Kidney epithelial cell (primary cell): ENCODE measurements at regions not wholly inside any gene's neighbourhood (a gene's known extent, or its start where the extent isn't known, plus 50 kb on each side); places are given as distances from the start of the nearest gene placed in this dataset.

Experiments used
- DNase-seq: peaks from one replicate; pipeline ENCODE4 v3.0.0-alpha.2; 2010; ENCODE audit warnings: low read depth
- H3K27me3 ChIP-seq: 2 replicates; pipeline ENCODE4 v1.6.0; 2011; ENCODE audit warnings: low read length; ENCODE audit not compliant: control insufficient read depth, insufficient read depth
- H3K36me3 ChIP-seq: 2 replicates; pipeline ENCODE4 v1.5.1; 2011; ENCODE audit warnings: low read length; ENCODE audit not compliant: control insufficient read depth, insufficient read depth
- H3K4me3 ChIP-seq: 2 replicates; pipeline ENCODE4 v1.5.1; 2011; ENCODE audit warnings: low read depth, mild to moderate bottlenecking, control low read depth, low read length
- TF ChIP-seq, protein P1 (sequence below): IDR thresholded peaks from 2 replicates; pipeline ENCODE4 v1.5.1; 2011; ENCODE audit warnings: mild to moderate bottlenecking, moderate library complexity, low read length, control low read depth, inconsistent platforms; ENCODE audit not compliant: insufficient read depth, poor library complexity, severe bottlenecking

DNA sequence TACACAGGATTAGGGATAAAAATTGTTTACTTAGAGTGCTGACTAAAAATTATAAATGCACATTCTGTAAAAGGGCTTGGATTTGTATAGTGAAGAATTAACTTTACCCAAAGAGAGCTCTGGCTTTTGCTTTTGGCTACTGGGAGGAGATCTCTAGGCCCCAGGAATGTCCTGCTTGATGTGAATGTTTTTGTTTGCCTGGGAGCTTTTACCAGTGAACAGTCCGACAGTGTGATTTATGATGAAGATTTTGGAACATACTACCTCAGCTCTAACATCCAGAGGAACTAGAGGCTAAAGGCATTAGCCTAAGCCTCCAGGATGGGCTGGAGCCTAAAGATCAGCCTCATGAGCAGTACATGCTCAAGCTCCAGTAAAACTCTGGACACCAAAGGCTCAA is 103.7 kb upstream of the RFX3 start:
- Histone ChIP-seq H3K4me3 (no peak overlapping the region), H3K27me3 (no peaks in the 10 kb centered on the region), H3K36me3 (no peaks in the 10 kb centered on the region)
- DNase-seq, result no peak
- TF ChIP-seq, protein P1, sequence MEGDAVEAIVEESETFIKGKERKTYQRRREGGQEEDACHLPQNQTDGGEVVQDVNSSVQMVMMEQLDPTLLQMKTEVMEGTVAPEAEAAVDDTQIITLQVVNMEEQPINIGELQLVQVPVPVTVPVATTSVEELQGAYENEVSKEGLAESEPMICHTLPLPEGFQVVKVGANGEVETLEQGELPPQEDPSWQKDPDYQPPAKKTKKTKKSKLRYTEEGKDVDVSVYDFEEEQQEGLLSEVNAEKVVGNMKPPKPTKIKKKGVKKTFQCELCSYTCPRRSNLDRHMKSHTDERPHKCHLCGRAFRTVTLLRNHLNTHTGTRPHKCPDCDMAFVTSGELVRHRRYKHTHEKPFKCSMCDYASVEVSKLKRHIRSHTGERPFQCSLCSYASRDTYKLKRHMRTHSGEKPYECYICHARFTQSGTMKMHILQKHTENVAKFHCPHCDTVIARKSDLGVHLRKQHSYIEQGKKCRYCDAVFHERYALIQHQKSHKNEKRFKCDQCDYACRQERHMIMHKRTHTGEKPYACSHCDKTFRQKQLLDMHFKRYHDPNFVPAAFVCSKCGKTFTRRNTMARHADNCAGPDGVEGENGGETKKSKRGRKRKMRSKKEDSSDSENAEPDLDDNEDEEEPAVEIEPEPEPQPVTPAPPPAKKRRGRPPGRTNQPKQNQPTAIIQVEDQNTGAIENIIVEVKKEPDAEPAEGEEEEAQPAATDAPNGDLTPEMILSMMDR, result no peak

DNA sequence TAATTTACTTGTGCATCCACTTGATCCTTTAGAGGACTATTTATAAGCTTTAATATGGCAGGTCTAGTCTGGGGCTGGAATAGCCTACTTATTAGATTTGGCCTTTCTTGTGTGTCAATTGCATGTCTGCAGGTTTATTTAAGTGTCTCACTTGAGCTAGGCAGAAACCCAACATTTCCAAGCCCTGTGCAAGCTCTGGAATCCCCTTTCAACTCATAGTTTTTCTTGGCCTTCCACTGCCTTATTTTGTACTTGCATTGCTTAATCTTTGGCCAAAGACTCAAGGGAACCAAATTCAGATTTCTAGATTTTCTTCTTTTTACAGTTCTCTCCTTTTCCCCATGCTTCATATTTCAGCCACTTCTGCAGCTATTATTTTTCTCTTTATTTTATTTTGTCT is 102.4 kb upstream of the RFX3 start:
- Histone ChIP-seq H3K36me3 (no peaks in the 10 kb centered on the region), H3K4me3 (no peak overlapping the region)

DNA sequence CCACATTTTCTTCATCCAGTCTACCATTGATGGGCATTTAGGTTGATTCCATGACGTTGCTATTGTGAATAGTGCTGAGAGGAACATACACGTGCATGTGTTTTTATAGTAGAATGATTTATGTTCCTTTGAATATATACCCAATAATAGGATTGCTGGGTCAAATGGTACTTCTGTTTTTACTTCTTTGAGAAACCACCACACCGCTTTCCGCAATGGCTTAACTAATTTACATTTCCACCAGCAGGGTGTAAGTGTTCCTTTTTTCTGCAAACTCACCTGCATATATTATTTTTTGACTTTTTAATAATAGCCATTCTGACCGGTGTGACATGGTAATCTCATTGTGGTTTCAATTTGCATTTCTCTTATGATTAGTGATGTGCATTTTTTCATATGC is 82.2 kb upstream of the RFX3 start:
- DNase-seq, result no peak
- TF ChIP-seq, protein P1, result no peak
- Histone ChIP-seq H3K27me3 (no peaks in the 10 kb centered on the region), H3K4me3 (no peak overlapping the region), H3K36me3 (no peaks in the 10 kb centered on the region)

More for the DNA sequence above, 102.4 kb upstream of the RFX3 start:
- no peaks in the 10 kb centered on the region for H3K27me3 ChIP-seq
- TF ChIP-seq, protein P1, result no peak
- DNase-seq, result no peak

DNA sequence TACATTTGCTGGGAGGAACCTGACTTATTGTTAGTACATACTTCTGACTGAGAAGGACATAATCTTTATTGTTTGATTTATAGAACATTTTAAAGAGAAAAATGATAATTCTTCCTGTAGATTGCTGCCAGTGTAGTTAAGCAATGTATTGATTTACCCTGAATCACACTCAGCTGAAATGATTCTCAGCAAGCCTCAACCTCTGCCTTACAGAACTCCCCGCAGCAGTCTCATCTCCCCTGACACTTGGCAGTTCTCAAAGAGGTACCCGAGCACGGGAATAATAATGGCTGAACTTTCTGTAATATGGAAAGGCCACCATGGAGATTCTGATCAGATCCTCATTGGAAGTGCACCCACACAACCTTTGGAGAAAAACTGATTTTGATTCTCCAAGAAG is 74.9 kb upstream of the RFX3 start:
- TF ChIP-seq, protein P1, result no peak
- Histone ChIP-seq H3K4me3 (no peak overlapping the region), H3K27me3 (no peaks in the 10 kb centered on the region), H3K36me3 (no peaks in the 10 kb centered on the region)
- no peak for DNase-seq

DNA sequence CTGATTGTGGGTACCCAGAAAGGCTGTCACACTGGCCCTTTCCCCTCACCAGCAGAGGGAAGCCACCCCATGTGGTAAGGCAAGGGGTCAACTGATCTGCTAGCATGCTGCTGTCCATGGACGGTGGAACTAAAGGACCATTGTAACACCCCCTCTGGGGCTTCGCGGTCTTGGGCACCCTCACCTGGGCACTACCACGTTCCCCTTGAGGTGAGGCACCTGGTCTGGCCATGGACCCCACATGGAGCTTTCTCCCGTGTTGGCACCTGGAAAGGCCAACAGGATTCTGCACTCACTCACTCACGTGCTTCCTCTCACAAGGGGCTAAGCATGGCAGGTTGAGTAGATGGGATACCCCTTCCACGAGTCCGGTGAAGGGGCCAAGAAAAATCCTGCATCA is 72.0 kb upstream of the RFX3 start:
- TF ChIP-seq, protein P1, result no peak
- Histone ChIP-seq H3K36me3 (no peaks in the 10 kb centered on the region), H3K4me3 (no peak overlapping the region), H3K27me3 (no peaks in the 10 kb centered on the region)
- DNase-seq, result no peak

DNA sequence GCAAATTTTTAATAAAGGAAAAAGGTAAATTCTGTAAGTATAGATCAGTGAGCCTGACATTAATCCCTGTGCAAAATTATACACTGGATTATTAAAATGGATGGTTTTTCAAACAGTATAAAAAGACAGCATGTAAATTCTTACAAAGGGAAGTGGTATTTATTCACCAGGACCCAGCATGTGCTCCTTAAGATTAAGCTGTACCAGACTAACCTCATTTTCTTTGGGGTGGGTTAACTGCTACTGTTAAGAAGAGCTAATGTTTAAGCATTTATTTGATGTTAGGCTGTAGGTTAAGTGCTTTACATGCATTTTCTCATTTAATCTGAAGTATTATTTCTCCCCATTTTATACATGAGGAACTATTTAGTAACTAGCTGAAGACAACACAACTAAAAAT is 60.3 kb upstream of the RFX3 start:
- no peak for DNase-seq
- Histone ChIP-seq H3K4me3 (no peak overlapping the region), H3K36me3 (no peaks in the 10 kb centered on the region), H3K27me3 (no peaks in the 10 kb centered on the region)
- TF ChIP-seq, protein P1, result no peak
